Heart left ventricle (tissue), 16 donors: ENCODE measurements at regions not wholly inside any gene's neighbourhood (a gene's known extent, or its start where the extent isn't known, plus 50 kb on each side); places are given as distances from the start of the nearest gene placed in this dataset.
"Not testable (repeated sequence)": the region's sequence is repeated elsewhere in the genome, so short reads cannot be mapped to it uniquely, and the experiment has no call there.

Experiments used
- ATAC-seq, 4 donors: fragments of 200-7000 bp; cut with Tn5 transposase; one replicate each; pipeline ENCODE4 v1.9.1; 2020 to 2022; ENCODE audit warnings: moderate library complexity in 4 of 4, mild to moderate bottlenecking in 3 of 4, moderate number of reproducible peaks in 1 of 4
- DNase-seq, 5 donors: peaks; one replicate each; pipeline ENCODE4 v3.0.0-alpha.2; 2020
- H3K27ac ChIP-seq, 12 donors: fragments of 200-600 bp; sonication (generic) in 4 of 12; one replicate each; pipeline versions ENCODE4 v1.5.0 to v1.8.0; 2016 to 2022; ENCODE audit warnings: mild to moderate bottlenecking in 2 of 12
- H3K27me3 ChIP-seq, 9 donors: fragments of 200-600 bp; sonication (generic) in 2 of 9; one replicate each; pipeline versions ENCODE4 v1.5.1 to v1.8.0; 2016 to 2022; ENCODE audit warnings: mild to moderate bottlenecking in 3 of 9
- H3K36me3 ChIP-seq, 9 donors: fragments of 200-600 bp; sonication (generic) in 2 of 9; one replicate each; pipeline versions ENCODE4 v1.5.0 to v1.8.0; 2018 to 2022; ENCODE audit warnings: mild to moderate bottlenecking in 2 of 9
- H3K4me1 ChIP-seq, 12 donors: fragments of 200-600 bp; sonication (generic) in 4 of 12; one replicate each; pipeline versions ENCODE4 v1.5.0 to v1.8.0; 2016 to 2022; ENCODE audit warnings: mild to moderate bottlenecking in 3 of 12
- H3K4me3 ChIP-seq, 12 donors: fragments of 200-600 bp; sonication (generic) in 4 of 12; one replicate each; pipeline versions ENCODE4 v1.5.0 to v1.8.0; 2017 to 2022; ENCODE audit warnings: mild to moderate bottlenecking in 9 of 12, moderate library complexity in 4 of 12
- H3K9me3 ChIP-seq, 12 donors: fragments of 200-600 bp; sonication (generic) in 4 of 12; one replicate each; pipeline versions ENCODE4 v1.5.0 to v1.8.0; 2016 to 2022; ENCODE audit warnings: mild to moderate bottlenecking in 1 of 12
- CTCF ChIP-seq, 12 donors: fragments of 200-600 bp; sonication (generic) in 4 of 12; IDR thresholded peaks; one replicate each; pipeline versions ENCODE4 v1.5.0 to v1.8.0; 2018 to 2022; ENCODE audit warnings: antibody characterized with exemption in 12 of 12, mild to moderate bottlenecking in 5 of 12
- POLR2A ChIP-seq, 2 donors: fragments of 450-650 bp; IDR thresholded peaks; one replicate each; pipeline ENCODE4 v1.6.1; 2017; ENCODE audit warnings: antibody characterized with exemption in 2 of 2, mild to moderate bottlenecking in 2 of 2, moderate library complexity in 2 of 2
- WGBS, 4 donors: extraction: QIAGEN DNeasy Blood & Tissue Kit in 2 of 4; methylation state at CpG; one replicate each; pipeline versions ENCODE4 v1.1.5 to v1.1.7; 2013 to 2018; 5-methylcytosine and 5-hydroxymethylcytosine counted together
- intact Hi-C, 10 donors: fragments of 100-400 bp; cut with DNase I; formaldehyde crosslinking; loops; one replicate each; pipeline versions ENCODE4 v1.11.1 to v1.14.2; 2022
- donor health status: ischemic (EF 13 %, LVEDD 7.1; RV severe dilation, severe dysfunction).
- donor health status: healthy with polysubstance abuse.
- donor health status: DM: no; HTN: yes; CAD: no.
- donor health status: DM: no; HTN: no; CAD: no.
- donor health status: ischemic (EF 25% LVEDD 6.9; RV normal size, moderate dysfunction).
- donor health status: ischemic (EF 25% LVEDD 5.7; RV mildly dilated, moderate dysfunction).
- donor health status: healthy.
- donor health status: DM: yes; HTN: yes; CAD: no.
- donor health status: ischemic (EF 35%, LVEDD 5.7; RV mildly dilated, moderate dysfunction).
- donor health status: nonischemic (EF 11% LVEDD 7.7; RV severe dilation, severe dysfunction).
- donor health status: DM: yes; HTN: yes; CAD: no.
- donor health status: PGD.
- donor health status: ischemic (EF 29% LVEDD 5.4; RV normal size, mild dysfunction).
- donor health status: nonischemic (EF 23%, LVEDD 6.1; RV moderate dilation, normal function).

- intact Hi-C loops: no loop called here
- TF ChIP-seq POLR2A (IDR thresholded peaks at IDR 0.05) (no peak), CTCF (IDR thresholded peaks at IDR 0.05) (no peak)
- Histone ChIP-seq H3K4me1 (no peaks in the 10 kb centered on the region), H3K27ac (no peak overlapping the region), H3K9me3 (no peaks in the 10 kb centered on the region), H3K36me3 (no peaks in the 10 kb centered on the region), H3K27me3 (no peaks in the 10 kb centered on the region), H3K4me3 (no peak overlapping the region)
- ATAC-seq: no peak
- WGBS, 4 donors: 82 to 86% (median 84%) methylated on average over 4 of the region's 4 CpGs
- no peak for DNase-seq
These were observed 375.0 kb upstream of the SLC35B3 start for GRCh38 chr6:8810325-8810724.

- TF ChIP-seq CTCF (IDR thresholded peaks at IDR 0.05) (no peak), POLR2A (IDR thresholded peaks at IDR 0.05) (no peak)
- Histone ChIP-seq H3K4me3 (no peak overlapping the region), H3K36me3 (no peaks in the 10 kb centered on the region), H3K27ac (no peak overlapping the region), H3K9me3 (no peaks in the 10 kb centered on the region), H3K27me3 (no peaks in the 10 kb centered on the region), H3K4me1 (no peaks in the 10 kb centered on the region)
- no peak for ATAC-seq
- intact Hi-C loops: no loop called here
- no peak for DNase-seq
- 86 to 91% (median 89%) methylated on average over 4 of the region's 4 CpGs for WGBS, 4 donors
These were observed 374.3 kb upstream of the SLC35B3 start for GRCh38 chr6:8809662-8810061.

DNA sequence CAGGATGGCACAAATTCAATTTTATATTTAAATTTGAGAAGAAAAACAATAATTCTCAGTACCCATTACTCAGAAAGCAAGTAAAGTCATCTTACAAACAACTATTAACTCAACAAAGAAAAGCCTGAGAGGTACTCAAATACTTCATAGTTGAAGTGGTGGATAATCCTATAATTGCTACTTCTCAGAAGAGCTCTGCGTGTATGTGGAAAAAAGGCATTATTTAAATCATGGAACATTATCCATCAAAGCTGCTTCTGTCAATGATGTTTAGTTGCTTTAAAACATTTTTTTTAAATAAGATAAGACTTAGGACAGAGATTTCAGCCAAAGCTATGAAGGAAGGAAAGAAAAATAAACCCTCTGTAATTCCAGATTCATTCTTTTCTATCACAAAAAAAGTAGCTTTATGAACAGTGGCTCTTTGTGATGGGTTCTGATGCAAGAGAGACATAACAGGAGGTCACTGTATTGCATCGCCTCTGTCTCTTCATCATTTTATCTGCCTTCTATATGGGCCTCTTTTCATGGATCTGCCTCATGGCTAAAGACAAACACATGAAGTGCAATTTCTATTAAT lies 367.9 kb upstream of the SLC35B3 start:
- no peaks in the 10 kb centered on the region for H3K4me1 ChIP-seq

GRCh38 chr6:8802397-8802796 lies 367.1 kb upstream of the SLC35B3 start:
- H3K27me3 ChIP-seq, H3K4me1 ChIP-seq, ATAC-seq, H3K36me3 ChIP-seq, H3K9me3 ChIP-seq, H3K27ac ChIP-seq, intact Hi-C loops, H3K4me3 ChIP-seq, DNase-seq: not testable (repeated sequence)
- WGBS, 4 donors: 73 to 82% (median 81%) methylated on average over 4 of the region's 4 CpGs

More for the DNA sequence above, 367.9 kb upstream of the SLC35B3 start:
- no peak overlapping the region for H3K27ac ChIP-seq
- H3K9me3 ChIP-seq: no peaks in the 10 kb centered on the region
- ATAC-seq: no peak
- no peak for DNase-seq
- 79 to 88% (median 83%) methylated on average over 2 of the region's 2 CpGs for WGBS, 4 donors
- no peaks in the 10 kb centered on the region for H3K27me3 ChIP-seq
- no peak overlapping the region for H3K4me3 ChIP-seq
- intact Hi-C loops: no loop called here
- no peaks in the 10 kb centered on the region for H3K36me3 ChIP-seq
- TF ChIP-seq CTCF (IDR thresholded peaks at IDR 0.05) (no peak), POLR2A (IDR thresholded peaks at IDR 0.05) (no peak)

- DNase-seq: no peak
- WGBS, 4 donors: 58 to 80% (median 78%) methylated on average over 3 of the region's 3 CpGs
- intact Hi-C loops: no loop called here
- H3K4me1 ChIP-seq: no peaks in the 10 kb centered on the region
- no peak overlapping the region for H3K4me3 ChIP-seq
- H3K27ac ChIP-seq: no peak overlapping the region
- no peaks in the 10 kb centered on the region for H3K36me3 ChIP-seq
- H3K9me3 ChIP-seq: no peaks in the 10 kb centered on the region
- no peaks in the 10 kb centered on the region for H3K27me3 ChIP-seq
- no peak for ATAC-seq
- no peak for TF ChIP-seq POLR2A (IDR thresholded peaks at IDR 0.05)
- TF ChIP-seq CTCF (IDR thresholded peaks at IDR 0.05): no peak
These were observed 359.1 kb upstream of the SLC35B3 start for GRCh38 chr6:8794420-8794819.
